ENCODE measurements at regions not wholly inside any gene's neighbourhood (a gene's known extent, or its start where the extent isn't known, plus 50 kb on each side); places are given as distances from the start of the nearest gene placed in this dataset.

DNA sequence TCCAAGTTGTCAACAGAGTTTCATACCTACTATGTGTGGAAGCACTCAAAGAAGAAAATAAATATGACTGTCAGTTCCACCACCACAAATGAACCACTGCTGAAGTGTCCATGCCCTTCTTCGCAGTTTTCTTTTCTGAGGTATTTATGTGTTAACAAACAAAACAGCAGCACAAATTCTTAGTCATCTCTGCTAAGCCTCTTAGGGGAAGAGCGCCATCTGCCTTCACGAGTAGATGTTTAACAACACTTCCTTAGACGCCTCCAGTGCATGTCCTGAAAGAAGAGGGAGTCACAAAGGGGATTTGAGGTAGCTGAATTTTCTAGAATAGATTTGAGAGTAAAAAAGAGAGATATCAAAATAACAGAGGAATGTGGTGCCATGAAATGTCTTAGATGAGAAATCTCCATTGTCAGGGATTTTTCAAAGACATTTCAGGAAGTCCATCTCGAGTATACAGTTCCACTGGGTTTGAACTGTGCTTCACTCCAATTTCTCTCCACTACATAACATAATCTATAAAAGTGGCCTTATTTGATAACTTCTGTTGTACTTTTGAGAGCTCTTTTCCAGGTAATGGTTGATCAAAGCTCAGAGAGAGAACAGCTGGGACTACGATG lies 775.3 kb upstream of the POM121L12 start:
- POLR2A ChIA-PET: no interaction called here
- H3K4me3 ChIP-seq (ENCODE audit: low read depth, low read length): no peak overlapping the region
- H3K27ac ChIP-seq (ENCODE audit: extremely low read depth, low read depth, low read length): no peak overlapping the region
- H3K9me3 ChIP-seq (ENCODE audit: control insufficient read depth, insufficient read depth, low read depth, low read length): no peaks in the 10 kb centered on the region
- H3K36me3 ChIP-seq (ENCODE audit: control insufficient read depth in 2 of 2, insufficient read depth in 1 of 2, low read length in 2 of 2): no peaks in the 10 kb centered on the region
- TF ChIP-seq ZNF654 (tag by site-specific recombination; IDR thresholded peaks at IDR 0.05; ENCODE audit: low read depth) (peak; percentile 15; the same call in 1 of the 2 replicates), ZNF600 (tag by site-specific recombination; IDR thresholded peaks at IDR 0.05) (no peak)
- H3K4me1 ChIP-seq (ENCODE audit: control insufficient read depth, insufficient read depth, low read length): no peaks in the 10 kb centered on the region
- CTCF ChIA-PET: no interaction called here

DNA sequence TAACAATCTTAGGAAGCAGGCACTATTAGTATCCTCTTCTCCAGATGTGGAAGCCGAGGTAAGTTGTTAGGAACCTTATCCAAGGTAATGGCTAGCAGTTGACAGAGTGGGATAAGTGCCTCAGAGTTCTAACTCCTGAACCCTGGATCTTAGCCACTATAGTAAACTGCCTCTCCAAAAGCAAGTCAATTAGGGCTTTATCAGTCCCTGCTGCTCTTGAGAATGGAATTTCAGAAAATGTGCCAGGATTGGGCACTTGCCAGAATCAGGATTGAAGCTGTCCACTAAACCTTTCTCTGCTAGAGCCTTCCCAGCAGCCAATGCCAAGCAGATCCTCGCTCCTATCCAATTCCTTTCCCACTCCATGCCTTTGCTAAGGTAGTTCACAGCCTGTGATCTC lies 777.5 kb upstream of the POM121L12 start:
- TF ChIP-seq, protein P1, sequence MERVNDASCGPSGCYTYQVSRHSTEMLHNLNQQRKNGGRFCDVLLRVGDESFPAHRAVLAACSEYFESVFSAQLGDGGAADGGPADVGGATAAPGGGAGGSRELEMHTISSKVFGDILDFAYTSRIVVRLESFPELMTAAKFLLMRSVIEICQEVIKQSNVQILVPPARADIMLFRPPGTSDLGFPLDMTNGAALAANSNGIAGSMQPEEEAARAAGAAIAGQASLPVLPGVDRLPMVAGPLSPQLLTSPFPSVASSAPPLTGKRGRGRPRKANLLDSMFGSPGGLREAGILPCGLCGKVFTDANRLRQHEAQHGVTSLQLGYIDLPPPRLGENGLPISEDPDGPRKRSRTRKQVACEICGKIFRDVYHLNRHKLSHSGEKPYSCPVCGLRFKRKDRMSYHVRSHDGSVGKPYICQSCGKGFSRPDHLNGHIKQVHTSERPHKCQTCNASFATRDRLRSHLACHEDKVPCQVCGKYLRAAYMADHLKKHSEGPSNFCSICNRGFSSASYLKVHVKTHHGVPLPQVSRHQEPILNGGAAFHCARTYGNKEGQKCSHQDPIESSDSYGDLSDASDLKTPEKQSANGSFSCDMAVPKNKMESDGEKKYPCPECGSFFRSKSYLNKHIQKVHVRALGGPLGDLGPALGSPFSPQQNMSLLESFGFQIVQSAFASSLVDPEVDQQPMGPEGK (tag by site-specific recombination; IDR thresholded peaks at IDR 0.05): no peak
- TF ChIP-seq ZBTB48 (tag by site-specific recombination; IDR thresholded peaks at IDR 0.05) (no peak), ZNF16 (tag by site-specific recombination; IDR thresholded peaks at IDR 0.05; ENCODE audit: low read depth) (no peak), ZNF354C (tag by site-specific recombination; IDR thresholded peaks at IDR 0.05; ENCODE audit: borderline replicate concordance, low read depth) (no peak), EGR2 (tag by site-specific recombination; IDR thresholded peaks at IDR 0.05; ENCODE audit: low read depth) (no peak), ZNF221 (tag by site-specific recombination; IDR thresholded peaks at IDR 0.05; ENCODE audit: borderline replicate concordance) (no peak), KLF8 (tag by site-specific recombination; IDR thresholded peaks at IDR 0.05) (no peak), ZNF132 (tag by site-specific recombination; IDR thresholded peaks at IDR 0.05; ENCODE audit: borderline replicate concordance) (no peak)
- TF ChIP-seq, protein P2, sequence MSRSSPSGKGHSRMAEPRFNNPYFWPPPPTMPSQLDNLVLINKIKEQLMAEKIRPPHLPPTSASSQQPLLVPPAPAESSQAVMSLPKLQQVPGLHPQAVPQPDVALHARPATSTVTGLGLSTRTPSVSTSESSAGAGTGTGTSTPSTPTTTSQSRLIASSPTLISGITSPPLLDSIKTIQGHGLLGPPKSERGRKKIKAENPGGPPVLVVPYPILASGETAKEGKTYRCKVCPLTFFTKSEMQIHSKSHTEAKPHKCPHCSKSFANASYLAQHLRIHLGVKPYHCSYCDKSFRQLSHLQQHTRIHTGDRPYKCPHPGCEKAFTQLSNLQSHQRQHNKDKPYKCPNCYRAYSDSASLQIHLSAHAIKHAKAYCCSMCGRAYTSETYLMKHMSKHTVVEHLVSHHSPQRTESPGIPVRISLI (tag by site-specific recombination; IDR thresholded peaks at IDR 0.05): no peak
- TF ChIP-seq, protein P3, sequence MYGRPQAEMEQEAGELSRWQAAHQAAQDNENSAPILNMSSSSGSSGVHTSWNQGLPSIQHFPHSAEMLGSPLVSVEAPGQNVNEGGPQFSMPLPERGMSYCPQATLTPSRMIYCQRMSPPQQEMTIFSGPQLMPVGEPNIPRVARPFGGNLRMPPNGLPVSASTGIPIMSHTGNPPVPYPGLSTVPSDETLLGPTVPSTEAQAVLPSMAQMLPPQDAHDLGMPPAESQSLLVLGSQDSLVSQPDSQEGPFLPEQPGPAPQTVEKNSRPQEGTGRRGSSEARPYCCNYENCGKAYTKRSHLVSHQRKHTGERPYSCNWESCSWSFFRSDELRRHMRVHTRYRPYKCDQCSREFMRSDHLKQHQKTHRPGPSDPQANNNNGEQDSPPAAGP (tag by site-specific recombination; IDR thresholded peaks at IDR 0.05): no peak
- ChIA-PET CTCF (no interaction called here), POLR2A (no interaction called here)
- H3K4me1 ChIP-seq (ENCODE audit: control insufficient read depth, insufficient read depth, low read length): no peaks in the 10 kb centered on the region
- no peaks in the 10 kb centered on the region for H3K9me3 ChIP-seq (ENCODE audit: control insufficient read depth, insufficient read depth, low read depth, low read length)
- H3K4me3 ChIP-seq (ENCODE audit: low read depth, low read length): no peak overlapping the region
- H3K27ac ChIP-seq (ENCODE audit: extremely low read depth, low read depth, low read length): no peak overlapping the region
- no peaks in the 10 kb centered on the region for H3K36me3 ChIP-seq (ENCODE audit: control insufficient read depth in 2 of 2, insufficient read depth in 1 of 2, low read length in 2 of 2)

DNA sequence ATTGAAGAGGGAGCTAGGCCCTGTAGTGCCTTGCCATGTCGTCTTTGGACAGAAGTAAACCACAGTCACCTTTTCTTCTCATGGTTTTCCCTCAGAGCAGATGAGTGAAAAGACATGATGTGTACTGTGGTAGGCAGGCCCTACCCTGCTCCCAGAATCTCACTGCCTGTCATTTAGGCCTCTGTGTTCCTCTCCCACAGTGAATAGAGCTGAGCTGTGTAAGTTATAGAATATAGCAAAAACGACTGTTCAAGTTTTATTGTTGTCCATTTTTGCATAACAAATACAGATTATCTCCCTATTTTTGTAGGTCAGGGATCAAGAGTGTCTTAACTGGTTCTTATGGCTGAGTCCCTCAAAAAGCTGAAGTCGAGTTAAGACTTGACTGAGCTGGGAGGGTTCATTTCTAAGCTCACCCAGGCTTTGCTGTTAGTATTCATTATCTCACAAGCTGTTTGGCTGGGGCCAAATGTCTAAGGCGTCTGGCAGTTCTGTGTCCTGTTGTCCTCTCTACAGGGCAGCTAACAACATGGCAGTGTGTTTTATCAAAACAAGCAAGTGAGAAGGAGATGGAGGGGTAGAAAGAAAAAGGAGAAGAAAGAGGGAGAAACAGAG lies 780.9 kb upstream of the POM121L12 start:
- TF ChIP-seq ZNF585B (tag by site-specific recombination; IDR thresholded peaks at IDR 0.05) (no peak), BCL11B (tag by site-specific recombination; IDR thresholded peaks at IDR 0.05; ENCODE audit: low read depth) (no peak), ZSCAN23 (tag by site-specific recombination; IDR thresholded peaks at IDR 0.05) (no peak), PRDM1 (tag by site-specific recombination; IDR thresholded peaks at IDR 0.05) (no peak)
- TF ChIP-seq, protein P4, sequence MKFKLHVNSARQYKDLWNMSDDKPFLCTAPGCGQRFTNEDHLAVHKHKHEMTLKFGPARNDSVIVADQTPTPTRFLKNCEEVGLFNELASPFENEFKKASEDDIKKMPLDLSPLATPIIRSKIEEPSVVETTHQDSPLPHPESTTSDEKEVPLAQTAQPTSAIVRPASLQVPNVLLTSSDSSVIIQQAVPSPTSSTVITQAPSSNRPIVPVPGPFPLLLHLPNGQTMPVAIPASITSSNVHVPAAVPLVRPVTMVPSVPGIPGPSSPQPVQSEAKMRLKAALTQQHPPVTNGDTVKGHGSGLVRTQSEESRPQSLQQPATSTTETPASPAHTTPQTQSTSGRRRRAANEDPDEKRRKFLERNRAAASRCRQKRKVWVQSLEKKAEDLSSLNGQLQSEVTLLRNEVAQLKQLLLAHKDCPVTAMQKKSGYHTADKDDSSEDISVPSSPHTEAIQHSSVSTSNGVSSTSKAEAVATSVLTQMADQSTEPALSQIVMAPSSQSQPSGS (tag by site-specific recombination; IDR thresholded peaks at IDR 0.05; ENCODE audit: low read depth): no peak
- POLR2A ChIA-PET: no interaction called here
- Histone ChIP-seq H3K27ac (ENCODE audit: extremely low read depth, low read depth, low read length) (no peak overlapping the region), H3K9me3 (ENCODE audit: control insufficient read depth, insufficient read depth, low read depth, low read length) (no peaks in the 10 kb centered on the region), H3K4me3 (ENCODE audit: low read depth, low read length) (no peak overlapping the region), H3K4me1 (ENCODE audit: control insufficient read depth, insufficient read depth, low read length) (no peaks in the 10 kb centered on the region), H3K36me3 (ENCODE audit: control insufficient read depth in 2 of 2, insufficient read depth in 1 of 2, low read length in 2 of 2) (no peaks in the 10 kb centered on the region)
- CTCF ChIA-PET: interaction anchor here (0.6 kb wide), 1 partner anchor 958 kb away, joined by 3 read pairs; no protein-coding TSS in a partner anchor

All from HEK293 (cell line).